ENCODE measurements at regions not wholly inside any gene's neighbourhood (a gene's known extent, or its start where the extent isn't known, plus 50 kb on each side); places are given as distances from the start of the nearest gene placed in this dataset.

- TF ChIP-seq CTCF (conservative IDR thresholded peaks at IDR 0.05; ENCODE audit: low read length) (no peak), EZH2phosphoT487 (IDR thresholded peaks at IDR 0.05; ENCODE audit: borderline replicate concordance, low read depth, low read length) (no peak)
Observed at GRCh38 chr1:215394084-215394991, 172.8 kb upstream of the KCTD3 start.

Data from OCI-LY7 (cell line).